ENCODE measurements at regions not wholly inside any gene's neighbourhood (a gene's known extent, or its start where the extent isn't known, plus 50 kb on each side); places are given as distances from the start of the nearest gene placed in this dataset.
A peak's percentile ranks its signal among the peaks of the same experiment; 100 is the strongest.

DNA sequence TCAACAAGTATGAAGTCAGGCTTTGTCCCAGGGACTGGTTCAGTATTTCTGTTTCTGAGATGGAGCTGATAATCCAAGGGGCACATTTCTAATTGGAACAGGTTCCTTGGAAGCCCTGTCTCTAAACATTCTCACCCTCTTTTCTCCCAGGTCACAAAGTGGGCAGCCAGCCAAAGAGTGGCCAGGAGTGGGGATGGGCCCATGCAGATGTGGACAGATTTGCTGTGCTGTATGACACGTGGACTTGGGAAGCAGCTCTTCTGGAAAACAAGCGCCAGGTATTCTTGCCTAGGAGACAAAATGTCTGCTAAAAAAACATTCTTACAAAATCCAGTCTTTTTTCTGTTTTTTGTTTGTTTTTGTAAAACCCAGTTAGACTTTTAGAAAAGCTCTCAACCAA lies 140.2 kb downstream of the CD164 start (continued):
- TF ChIP-seq HMG20A (CRISPR knock-in tag; conservative IDR thresholded peaks at IDR 0.05) (no peak), ZNF143 (CRISPR knock-in tag; IDR thresholded peaks at IDR 0.05) (no peak), PHF8 (IDR thresholded peaks at IDR 0.05; ENCODE audit: borderline replicate concordance, low read length) (no peak), RCOR1 (IDR thresholded peaks at IDR 0.05; ENCODE audit: borderline replicate concordance in 1 of 2, low read depth in 2 of 2, low read length in 2 of 2) (peak in 1 of 2 experiments; percentile 59; a peak in 1 of 4 replicates), CREB1 (IDR thresholded peaks at IDR 0.05) (no peak), CREB1 (CRISPR knock-in tag; IDR thresholded peaks at IDR 0.05) (no peak), SMARCC2 (IDR thresholded peaks at IDR 0.05; ENCODE audit: low read depth) (no peak), NFE2L1 (tag; IDR thresholded peaks at IDR 0.05; ENCODE audit: borderline replicate concordance, low read depth) (no peak), PURB (CRISPR knock-in tag; IDR thresholded peaks at IDR 0.05; ENCODE audit: low read depth) (no peak), PML (IDR thresholded peaks at IDR 0.05; ENCODE audit: low read length) (no peak)

GRCh38 chr6:109241199-109241598 lies 141.1 kb downstream of the CD164 start:
- Histone ChIP-seq H3K9ac (ENCODE audit: insufficient read depth in 1 of 2, low read depth in 2 of 2, low read length in 2 of 2) (no peak overlapping the region), H3K4me1 (replicated peaks in 1 of 2; ENCODE audit: control insufficient read depth in 2 of 2, insufficient read depth in 2 of 2, low read length in 2 of 2) (peaks cover 21 to 80% of the 10 kb centered on the region in 2 experiments), H3K9me1 (ENCODE audit: control insufficient read depth, insufficient read depth, low read length) (no peaks in the 10 kb centered on the region), H3K9me3 (replicated peaks; ENCODE audit: control insufficient read depth, insufficient read depth, low read depth, low read length) (no peaks in the 10 kb centered on the region), H4K20me1 (replicated peaks; ENCODE audit: control insufficient read depth, insufficient read depth, low read length) (no peaks in the 10 kb centered on the region), H3K79me2 (ENCODE audit: control insufficient read depth, insufficient read depth, low read length) (no peaks in the 10 kb centered on the region), H2AFZ (ENCODE audit: low read depth, low read length) (peak overlapping the region; percentile 89; the same call in 1 of the 2 replicates), H3K36me3 (ENCODE audit: control insufficient read depth, insufficient read depth, low read length) (no peaks in the 10 kb centered on the region), H3K4me3 (no peak overlapping the region), H3K4me2 (ENCODE audit: insufficient read depth, low read length) (no peak overlapping the region), H3K27ac (ENCODE audit: extremely low read depth, low read depth, low read length) (no peak overlapping the region), H3K27me3 (ENCODE audit: control insufficient read depth in 2 of 2, insufficient read depth in 2 of 2, low read length in 2 of 2) (no peaks in the 10 kb centered on the region)
- in situ Hi-C loops (cut with MboI) (no loop called here), intact Hi-C loops (cut with micrococcal nuclease) (no loop called here)
- FAIRE-seq (no peak), DNase-seq (ENCODE audit: extremely low read depth in 1 of 4, low spot score in 3 of 4) (no peak), ATAC-seq (no peak)
- no peak for TF ChIP-seq PREB (CRISPR knock-in tag; IDR thresholded peaks at IDR 0.05)
- no peak for TF ChIP-seq USF2 (CRISPR knock-in tag; IDR thresholded peaks at IDR 0.05)
- TF ChIP-seq ZNF830 (CRISPR knock-in tag; IDR thresholded peaks at IDR 0.05): no peak
- TF ChIP-seq ZBTB17 (CRISPR knock-in tag; IDR thresholded peaks at IDR 0.05): no peak
- peak; percentile 43; the same call in 1 of the 2 replicates for TF ChIP-seq CEBPB (tag; IDR thresholded peaks at IDR 0.05)
- no peak for TF ChIP-seq SRSF3 (IDR thresholded peaks at IDR 0.05; ENCODE audit: insufficient read depth, low read length)
- no peak for TF ChIP-seq CEBPG (CRISPR knock-in tag; IDR thresholded peaks at IDR 0.05)
- TF ChIP-seq CEBPG (tag; conservative IDR thresholded peaks at IDR 0.05 in 1 of 2, IDR thresholded peaks at IDR 0.05 in 1 of 2): peak; percentile 19 to 53; a peak in 1 of 4 replicates
- TF ChIP-seq TGIF2 (CRISPR knock-in tag; IDR thresholded peaks at IDR 0.05): no peak
- ChIA-PET CTCF (ENCODE audit: low intra/inter-chr PET ratio) (no interaction called here), POLR2A (interaction anchor here (0.8 to 1.6 kb wide), 3 partner anchors 11 to 150 kb away, joined by 3 to 4 read pairs (median 3); no protein-coding TSS in a partner anchor)
- 95% methylated on average over 2 of the region's 2 CpGs for WGBS (ENCODE audit: insufficient coverage, low coverage, missing lambda C conversion rate)
- no TSS peak for BruUV-seq (replicated peaks)

Data from K562 (cell line).